Omental fat pad (tissue), 3 donors: ENCODE measurements at regions not wholly inside any gene's neighbourhood (a gene's known extent, or its start where the extent isn't known, plus 50 kb on each side); places are given as distances from the start of the nearest gene placed in this dataset.

Source experiments
- ATAC-seq: fragments of 150-250 bp; one replicate; pipeline ENCODE4 v1.9.1; 2016; ENCODE audit warnings: mild to moderate bottlenecking, moderate library complexity; ENCODE audit not compliant: low FRiP score
- DNase-seq: peaks from one replicate; pipeline ENCODE4 v3.0.0-alpha.2; 2019; ENCODE audit warnings: low spot score
- CTCF ChIP-seq, 3 donors: fragments of 450-650 bp; IDR thresholded peaks; one replicate each; pipeline ENCODE4 v1.5.1; 2016 to 2017; ENCODE audit warnings: antibody characterized with exemption in 3 of 3, mild to moderate bottlenecking in 3 of 3, moderate library complexity in 2 of 3

- ATAC-seq (no peak), DNase-seq (no peak)
- TF ChIP-seq CTCF (IDR thresholded peaks at IDR 0.05), result no peak
Observed at GRCh38 chr7:118836933-118837332, 612.4 kb downstream of the ANKRD7 start.

GRCh38 chr7:118839515-118839914, 615.0 kb downstream of the ANKRD7 start:
- ATAC-seq, result no peak
- DNase-seq, result no peak
- no peak for TF ChIP-seq CTCF (IDR thresholded peaks at IDR 0.05)

- DNase-seq (no peak), ATAC-seq (no peak)
- no peak for TF ChIP-seq CTCF (IDR thresholded peaks at IDR 0.05)
Observed at GRCh38 chr7:118843456-118843855, 619.0 kb downstream of the ANKRD7 start.

- TF ChIP-seq CTCF (IDR thresholded peaks at IDR 0.05), result no peak
- ATAC-seq, result no peak
Observed at GRCh38 chr7:118844748-118845147, 620.2 kb downstream of the ANKRD7 start.

GRCh38 chr7:118845791-118846190, 621.3 kb downstream of the ANKRD7 start:
- DNase-seq (no peak), ATAC-seq (no peak)

More at GRCh38 chr7:118844748-118845147, 620.2 kb downstream of the ANKRD7 start:
- DNase-seq, result no peak

GRCh38 chr7:118846977-118847376, 622.5 kb downstream of the ANKRD7 start:
- TF ChIP-seq CTCF (IDR thresholded peaks at IDR 0.05), result no peak
- no peak for DNase-seq
- no peak for ATAC-seq

More at GRCh38 chr7:118845791-118846190, 621.3 kb downstream of the ANKRD7 start:
- TF ChIP-seq CTCF (IDR thresholded peaks at IDR 0.05), result no peak

GRCh38 chr7:118855290-118855689, 630.8 kb downstream of the ANKRD7 start:
- ATAC-seq, result no peak
- no peak for DNase-seq

More at GRCh38 chr7:118855290-118855689, 630.8 kb downstream of the ANKRD7 start:
- TF ChIP-seq CTCF (IDR thresholded peaks at IDR 0.05), result no peak
